MM.1S (cell line): ENCODE measurements at regions not wholly inside any gene's neighbourhood (a gene's known extent, or its start where the extent isn't known, plus 50 kb on each side); places are given as distances from the start of the nearest gene placed in this dataset.

ENCODE experiments used
- EZH2 ChIP-seq: fragments of 300-600 bp; sonication (generic); optimal IDR thresholded peaks from 2 replicates; pipeline ENCODE3; 2017; ENCODE audit warnings: low read depth, mild to moderate bottlenecking, antibody characterized with exemption, low read length, mixed read lengths
- EZH2phosphoT487 ChIP-seq: fragments of 300-600 bp; sonication (generic); IDR thresholded peaks from 2 replicates; pipeline ENCODE4 v1.6.1; 2018; ENCODE audit warnings: antibody characterized with exemption, low read length
- TF ChIP-seq, protein P1 (sequence below): fragments of 300-600 bp; sonication (generic); IDR thresholded peaks from 2 replicates; pipeline ENCODE4 v1.5.1; 2016; ENCODE audit warnings: antibody characterized with exemption, low read length, mixed read lengths

GRCh38 chr7:156475666-156476065 is 164.9 kb upstream of the RNF32 start:
- TF ChIP-seq, protein P1, sequence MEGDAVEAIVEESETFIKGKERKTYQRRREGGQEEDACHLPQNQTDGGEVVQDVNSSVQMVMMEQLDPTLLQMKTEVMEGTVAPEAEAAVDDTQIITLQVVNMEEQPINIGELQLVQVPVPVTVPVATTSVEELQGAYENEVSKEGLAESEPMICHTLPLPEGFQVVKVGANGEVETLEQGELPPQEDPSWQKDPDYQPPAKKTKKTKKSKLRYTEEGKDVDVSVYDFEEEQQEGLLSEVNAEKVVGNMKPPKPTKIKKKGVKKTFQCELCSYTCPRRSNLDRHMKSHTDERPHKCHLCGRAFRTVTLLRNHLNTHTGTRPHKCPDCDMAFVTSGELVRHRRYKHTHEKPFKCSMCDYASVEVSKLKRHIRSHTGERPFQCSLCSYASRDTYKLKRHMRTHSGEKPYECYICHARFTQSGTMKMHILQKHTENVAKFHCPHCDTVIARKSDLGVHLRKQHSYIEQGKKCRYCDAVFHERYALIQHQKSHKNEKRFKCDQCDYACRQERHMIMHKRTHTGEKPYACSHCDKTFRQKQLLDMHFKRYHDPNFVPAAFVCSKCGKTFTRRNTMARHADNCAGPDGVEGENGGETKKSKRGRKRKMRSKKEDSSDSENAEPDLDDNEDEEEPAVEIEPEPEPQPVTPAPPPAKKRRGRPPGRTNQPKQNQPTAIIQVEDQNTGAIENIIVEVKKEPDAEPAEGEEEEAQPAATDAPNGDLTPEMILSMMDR: no peak
- no peak for TF ChIP-seq EZH2phosphoT487
- TF ChIP-seq EZH2: no peak
